ENCODE measurements at regions not wholly inside any gene's neighbourhood (a gene's known extent, or its start where the extent isn't known, plus 50 kb on each side); places are given as distances from the start of the nearest gene placed in this dataset.

DNA sequence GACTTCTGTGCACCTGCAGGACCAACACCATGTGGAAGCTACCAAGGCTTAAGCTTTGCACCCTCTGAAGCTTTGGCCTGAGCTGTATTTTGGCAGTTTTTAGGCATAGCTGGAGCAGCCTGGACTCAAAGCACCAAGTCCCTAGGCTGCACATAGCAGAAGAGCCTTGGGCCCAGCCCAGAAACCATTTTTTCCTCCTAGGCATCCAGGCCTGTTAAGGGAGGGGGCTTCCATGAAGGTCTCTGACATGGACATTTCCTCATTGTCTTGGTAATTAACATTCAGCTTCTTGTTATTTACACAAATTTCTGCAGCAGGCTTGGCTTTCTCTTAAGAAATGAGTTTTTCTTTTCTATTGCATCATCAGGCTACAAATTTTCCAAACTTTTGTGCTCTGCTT is 475.8 kb upstream of the FLRT2 start:
- no TSS peak for BruUV-seq (replicated peaks)
- Histone ChIP-seq H3K4me2 (ENCODE audit: low read length) (no peak overlapping the region), H3K9me3 (ENCODE audit: low read length) (no peaks in the 10 kb centered on the region), H3K36me3 (ENCODE audit: insufficient read depth, low read length) (no peaks in the 10 kb centered on the region), H2AFZ (ENCODE audit: low read length) (no peak overlapping the region), H3K4me3 (ENCODE audit: low read depth, low read length, poor library complexity, severe bottlenecking) (no peak overlapping the region), H3K27ac (ENCODE audit: low read depth, low read length, poor library complexity, severe bottlenecking) (no peak overlapping the region), H4K20me1 (ENCODE audit: insufficient read depth, low read length) (no peaks in the 10 kb centered on the region), H3K4me1 (ENCODE audit: insufficient read depth, low read length, poor library complexity, severe bottlenecking) (no peaks in the 10 kb centered on the region), H3K9me2 (ENCODE audit: insufficient read depth, low read length) (no peaks in the 10 kb centered on the region), H3K79me2 (ENCODE audit: insufficient read depth, low read depth, low read length) (no peaks in the 10 kb centered on the region)
- ChIA-PET POLR2A (interaction anchor here (0.6 kb wide), 1 partner anchor 1779 kb away, joined by 4 read pairs; no protein-coding TSS in a partner anchor), CTCF (ENCODE audit: unreplicated experiment) (no interaction called here)
- intact Hi-C loops (cut with micrococcal nuclease; ENCODE audit: unreplicated experiment), result no loop called here
- no peak for TF ChIP-seq EZH2phosphoT487 (IDR thresholded peaks at IDR 0.05; ENCODE audit: borderline replicate concordance, low read depth, low read length)
- TF ChIP-seq, protein P1, sequence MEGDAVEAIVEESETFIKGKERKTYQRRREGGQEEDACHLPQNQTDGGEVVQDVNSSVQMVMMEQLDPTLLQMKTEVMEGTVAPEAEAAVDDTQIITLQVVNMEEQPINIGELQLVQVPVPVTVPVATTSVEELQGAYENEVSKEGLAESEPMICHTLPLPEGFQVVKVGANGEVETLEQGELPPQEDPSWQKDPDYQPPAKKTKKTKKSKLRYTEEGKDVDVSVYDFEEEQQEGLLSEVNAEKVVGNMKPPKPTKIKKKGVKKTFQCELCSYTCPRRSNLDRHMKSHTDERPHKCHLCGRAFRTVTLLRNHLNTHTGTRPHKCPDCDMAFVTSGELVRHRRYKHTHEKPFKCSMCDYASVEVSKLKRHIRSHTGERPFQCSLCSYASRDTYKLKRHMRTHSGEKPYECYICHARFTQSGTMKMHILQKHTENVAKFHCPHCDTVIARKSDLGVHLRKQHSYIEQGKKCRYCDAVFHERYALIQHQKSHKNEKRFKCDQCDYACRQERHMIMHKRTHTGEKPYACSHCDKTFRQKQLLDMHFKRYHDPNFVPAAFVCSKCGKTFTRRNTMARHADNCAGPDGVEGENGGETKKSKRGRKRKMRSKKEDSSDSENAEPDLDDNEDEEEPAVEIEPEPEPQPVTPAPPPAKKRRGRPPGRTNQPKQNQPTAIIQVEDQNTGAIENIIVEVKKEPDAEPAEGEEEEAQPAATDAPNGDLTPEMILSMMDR (conservative IDR thresholded peaks at IDR 0.05; ENCODE audit: low read length), result no peak
- DNase-seq (ENCODE audit: low spot score), result peak; percentile 3

GRCh38 chr14:85056267-85056666 is 473.7 kb upstream of the FLRT2 start:
- Histone ChIP-seq H3K36me3 (ENCODE audit: insufficient read depth, low read length) (no peaks in the 10 kb centered on the region), H3K9me3 (ENCODE audit: low read length) (no peaks in the 10 kb centered on the region), H2AFZ (ENCODE audit: low read length) (no peak overlapping the region), H3K79me2 (ENCODE audit: insufficient read depth, low read depth, low read length) (no peaks in the 10 kb centered on the region), H3K4me1 (ENCODE audit: insufficient read depth, low read length, poor library complexity, severe bottlenecking) (no peaks in the 10 kb centered on the region), H3K27ac (ENCODE audit: low read depth, low read length, poor library complexity, severe bottlenecking) (no peak overlapping the region), H3K4me3 (ENCODE audit: low read depth, low read length, poor library complexity, severe bottlenecking) (no peak overlapping the region), H3K9me2 (ENCODE audit: insufficient read depth, low read length) (no peaks in the 10 kb centered on the region), H4K20me1 (ENCODE audit: insufficient read depth, low read length) (no peaks in the 10 kb centered on the region), H3K4me2 (ENCODE audit: low read length) (no peak overlapping the region)
- BruUV-seq (replicated peaks), result no TSS peak
- POLR2A ChIA-PET, result no interaction called here
- TF ChIP-seq, protein P1 (conservative IDR thresholded peaks at IDR 0.05; ENCODE audit: low read length), result no peak
- TF ChIP-seq EZH2phosphoT487 (IDR thresholded peaks at IDR 0.05; ENCODE audit: borderline replicate concordance, low read depth, low read length), result no peak
- no peak for DNase-seq (ENCODE audit: low spot score)
- intact Hi-C loops (cut with micrococcal nuclease; ENCODE audit: unreplicated experiment), result no loop called here
- CTCF ChIA-PET (ENCODE audit: unreplicated experiment), result no interaction called here

DNA sequence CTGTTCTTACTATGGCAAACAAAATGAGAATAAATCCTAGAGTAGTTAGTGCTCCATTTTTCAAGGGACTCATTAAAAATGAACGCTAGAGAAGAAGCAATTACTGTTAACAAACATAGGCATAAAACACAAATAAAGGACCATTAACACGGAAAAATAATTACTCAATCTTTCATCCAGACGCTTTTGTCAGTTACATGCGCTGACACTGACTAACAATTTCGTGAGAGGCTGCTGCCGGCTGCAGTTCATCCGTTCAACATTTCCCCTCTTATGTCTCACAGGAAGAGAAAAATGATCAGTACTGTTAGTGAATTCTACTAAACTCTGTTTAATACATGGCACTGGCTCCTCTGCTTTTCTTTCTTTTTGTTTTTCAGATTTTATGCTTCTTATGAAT is 472.7 kb upstream of the FLRT2 start:
- TF ChIP-seq, protein P1 (conservative IDR thresholded peaks at IDR 0.05; ENCODE audit: low read length), result no peak
- TF ChIP-seq EZH2phosphoT487 (IDR thresholded peaks at IDR 0.05; ENCODE audit: borderline replicate concordance, low read depth, low read length), result no peak
- Histone ChIP-seq H3K9me2 (ENCODE audit: insufficient read depth, low read length) (no peaks in the 10 kb centered on the region), H3K9me3 (ENCODE audit: low read length) (no peaks in the 10 kb centered on the region), H3K4me1 (ENCODE audit: insufficient read depth, low read length, poor library complexity, severe bottlenecking) (no peaks in the 10 kb centered on the region), H3K4me2 (ENCODE audit: low read length) (no peak overlapping the region), H3K27ac (ENCODE audit: low read depth, low read length, poor library complexity, severe bottlenecking) (no peak overlapping the region), H3K36me3 (ENCODE audit: insufficient read depth, low read length) (no peaks in the 10 kb centered on the region), H4K20me1 (ENCODE audit: insufficient read depth, low read length) (no peaks in the 10 kb centered on the region), H3K4me3 (ENCODE audit: low read depth, low read length, poor library complexity, severe bottlenecking) (no peak overlapping the region), H3K79me2 (ENCODE audit: insufficient read depth, low read depth, low read length) (no peaks in the 10 kb centered on the region), H2AFZ (ENCODE audit: low read length) (no peak overlapping the region)
- CTCF ChIA-PET (ENCODE audit: unreplicated experiment), result no interaction called here
- intact Hi-C loops (cut with micrococcal nuclease; ENCODE audit: unreplicated experiment), result no loop called here
- no peak for DNase-seq (ENCODE audit: low spot score)
- POLR2A ChIA-PET, result no interaction called here
- BruUV-seq (replicated peaks), result no TSS peak

Measured in OCI-LY7 (cell line).